Stomach (tissue), 8 donors: ENCODE measurements at regions not wholly inside any gene's neighbourhood (a gene's known extent, or its start where the extent isn't known, plus 50 kb on each side); places are given as distances from the start of the nearest gene placed in this dataset.

Experiments used
- DNase-seq, 2 donors: peaks; one replicate each; pipeline versions ENCODE4 v3.0.0 to v3.0.0-alpha.2; 2013 to 2019
- H3K27ac ChIP-seq, 5 donors: fragments of 200-600 bp in 4 of 5; sonication (generic) in 4 of 5; one replicate each; pipeline ENCODE4 v1.5.1; 2013 to 2019; ENCODE audit warnings: mild to moderate bottlenecking in 1 of 5, moderate library complexity in 1 of 5
- H3K27me3 ChIP-seq, 3 donors: fragments of 200-600 bp; sonication (generic); one replicate each; pipeline ENCODE4 v1.5.1; 2017 to 2019; ENCODE audit warnings: mixed run types in 1 of 3
- H3K36me3 ChIP-seq, 4 donors: fragments of 200-600 bp; sonication (generic); 1 replicate in 3 of 4; 2 replicates in 1 of 4; pipeline ENCODE4 v1.5.1; 2016 to 2019
- H3K4me1 ChIP-seq, 4 donors: fragments of 200-600 bp; sonication (generic); one replicate each; pipeline ENCODE4 v1.5.1; 2016 to 2019
- H3K4me3 ChIP-seq, 4 donors: fragments of 200-600 bp; sonication (generic) in 3 of 4; one replicate each; pipeline ENCODE4 v1.5.1; 2016 to 2019; ENCODE audit warnings: mild to moderate bottlenecking in 1 of 4
- H3K9me3 ChIP-seq, 4 donors: fragments of 200-600 bp; sonication (generic); one replicate each; pipeline ENCODE4 v1.5.1; 2016 to 2019
- EP300 ChIP-seq: sonication (generic); formaldehyde crosslinking; IDR thresholded peaks from one replicate; pipeline ENCODE4 v1.6.1; 2017; ENCODE audit warnings: antibody characterized with exemption
- POLR2A ChIP-seq, 4 donors: fragments of 450-650 bp; IDR thresholded peaks; one replicate each; pipeline ENCODE4 v1.6.1; 2016; ENCODE audit warnings: antibody characterized with exemption in 4 of 4, control low read depth in 2 of 4, mild to moderate bottlenecking in 1 of 4, moderate library complexity in 1 of 4
- POLR2AphosphoS5 ChIP-seq, 3 donors: sonication (generic); formaldehyde crosslinking; IDR thresholded peaks; one replicate each; pipeline ENCODE4 v1.6.1; 2016; ENCODE audit warnings: antibody characterized with exemption in 3 of 3
- WGBS, 5 donors: extraction: QIAGEN DNeasy Blood & Tissue Kit in 3 of 5; methylation state at CpG; one replicate each; pipeline versions ENCODE4 v1.1.5 to v1.1.7; 2013 to 2018; 5-methylcytosine and 5-hydroxymethylcytosine counted together
- intact Hi-C: fragments of 100-400 bp; cut with DNase I; formaldehyde crosslinking; loops from one replicate; pipeline ENCODE4 v1.15.1; 2023; ENCODE audit warnings: low total_unique reads
- TF ChIP-seq, protein P1 (sequence below), 7 experiments: fragments of 450-650 bp in 4 of 7; fragments of 200-600 bp in 3 of 7; sonication (generic) in 3 of 7; IDR thresholded peaks; one replicate each; pipeline ENCODE4 v1.5.1; 2016 to 2019; ENCODE audit warnings: antibody characterized with exemption in 7 of 7, control low read depth in 2 of 7, mild to moderate bottlenecking in 1 of 7
- donor health status: healthy with polysubstance abuse.
- donor health status: Bipolar disorder and iron deficiency.
- donor health status: healthy.

DNA sequence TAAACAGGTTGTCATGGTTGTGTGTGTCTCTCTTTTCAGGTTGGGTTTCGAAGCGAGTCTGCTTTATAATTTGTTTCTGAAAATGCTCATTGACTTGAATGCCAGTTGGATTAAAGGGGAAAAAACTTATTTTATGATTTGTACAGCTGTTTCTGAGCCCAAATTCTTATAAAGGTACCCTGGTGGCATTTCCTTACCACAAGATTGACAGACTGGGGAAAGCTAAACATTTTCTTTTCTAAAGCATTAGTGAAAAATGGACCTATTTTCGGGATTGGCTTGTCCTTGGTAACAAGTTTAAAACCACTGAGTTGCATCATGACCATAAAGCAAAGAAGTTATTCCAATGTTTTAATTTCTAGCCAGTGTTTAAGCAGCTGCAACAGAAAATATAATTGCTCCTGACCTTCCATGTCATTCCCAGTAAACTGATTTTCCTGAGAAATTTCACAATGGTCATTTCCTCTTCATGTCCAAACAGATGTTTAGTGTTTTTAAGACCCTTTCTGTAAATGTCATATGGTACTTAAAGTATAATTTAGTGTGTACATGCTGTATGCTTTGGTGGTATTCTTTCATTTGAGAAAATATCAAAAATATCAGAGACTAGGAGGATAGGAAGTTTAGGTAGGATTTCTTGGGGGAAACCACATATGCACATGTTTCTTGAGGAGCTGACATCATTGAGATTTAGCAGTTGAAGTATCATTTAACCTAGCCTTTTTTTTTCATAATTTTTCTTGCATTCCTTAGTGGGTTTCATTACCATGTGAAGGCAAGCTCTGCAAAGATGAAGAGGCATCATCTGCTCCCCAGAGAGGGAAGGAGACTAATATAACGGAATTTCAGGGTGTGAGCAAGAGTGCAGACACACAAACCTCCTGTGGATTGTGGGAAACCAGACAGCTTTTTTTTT, 667.1 kb upstream of the RGMB start:
- 61 to 82% (median 70%) methylated on average over 4 of the region's 4 CpGs for WGBS, 5 donors
- Histone ChIP-seq H3K9me3 (no peaks in the 10 kb centered on the region), H3K27me3 (no peaks in the 10 kb centered on the region), H3K27ac (no peak overlapping the region), H3K4me3 (no peak overlapping the region), H3K36me3 (no peaks in the 10 kb centered on the region), H3K4me1 (no peaks in the 10 kb centered on the region)
- TF ChIP-seq POLR2A (IDR thresholded peaks at IDR 0.05) (no peak), POLR2AphosphoS5 (IDR thresholded peaks at IDR 0.05) (no peak), EP300 (no peak)
- TF ChIP-seq, protein P1, sequence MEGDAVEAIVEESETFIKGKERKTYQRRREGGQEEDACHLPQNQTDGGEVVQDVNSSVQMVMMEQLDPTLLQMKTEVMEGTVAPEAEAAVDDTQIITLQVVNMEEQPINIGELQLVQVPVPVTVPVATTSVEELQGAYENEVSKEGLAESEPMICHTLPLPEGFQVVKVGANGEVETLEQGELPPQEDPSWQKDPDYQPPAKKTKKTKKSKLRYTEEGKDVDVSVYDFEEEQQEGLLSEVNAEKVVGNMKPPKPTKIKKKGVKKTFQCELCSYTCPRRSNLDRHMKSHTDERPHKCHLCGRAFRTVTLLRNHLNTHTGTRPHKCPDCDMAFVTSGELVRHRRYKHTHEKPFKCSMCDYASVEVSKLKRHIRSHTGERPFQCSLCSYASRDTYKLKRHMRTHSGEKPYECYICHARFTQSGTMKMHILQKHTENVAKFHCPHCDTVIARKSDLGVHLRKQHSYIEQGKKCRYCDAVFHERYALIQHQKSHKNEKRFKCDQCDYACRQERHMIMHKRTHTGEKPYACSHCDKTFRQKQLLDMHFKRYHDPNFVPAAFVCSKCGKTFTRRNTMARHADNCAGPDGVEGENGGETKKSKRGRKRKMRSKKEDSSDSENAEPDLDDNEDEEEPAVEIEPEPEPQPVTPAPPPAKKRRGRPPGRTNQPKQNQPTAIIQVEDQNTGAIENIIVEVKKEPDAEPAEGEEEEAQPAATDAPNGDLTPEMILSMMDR (IDR thresholded peaks at IDR 0.05), result no peak
- no peak for DNase-seq
- intact Hi-C loops, result no loop called here

DNA sequence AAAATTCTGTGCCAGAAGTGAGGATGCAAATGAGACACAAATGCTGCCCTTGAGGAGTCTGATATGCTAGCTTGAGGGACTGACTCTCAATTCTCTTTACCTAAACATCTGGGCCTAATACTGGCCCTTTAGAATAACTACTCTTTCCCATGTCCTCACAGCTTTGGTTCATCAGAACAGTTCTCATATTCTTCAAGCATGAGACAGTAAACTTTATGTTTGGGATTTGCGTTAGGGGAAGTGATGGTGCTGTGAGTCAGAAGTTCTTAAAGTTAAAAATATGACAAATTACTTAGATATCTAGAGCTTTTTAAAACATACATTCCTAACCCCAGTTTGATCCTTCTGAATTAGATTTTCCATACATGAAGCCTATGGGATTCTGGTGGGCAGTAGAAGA, 665.0 kb upstream of the RGMB start:
- Histone ChIP-seq H3K4me1 (no peaks in the 10 kb centered on the region), H3K9me3 (peaks cover 0 to 1% (median 0%) of the 10 kb centered on the region in 4 donors), H3K27me3 (no peaks in the 10 kb centered on the region), H3K36me3 (no peaks in the 10 kb centered on the region), H3K4me3 (no peak overlapping the region), H3K27ac (no peak overlapping the region)
- WGBS, 5 donors, result 71 to 93% (median 81%) methylated on average over 1 of the region's 1 CpG
- intact Hi-C loops, result no loop called here
- TF ChIP-seq POLR2A (IDR thresholded peaks at IDR 0.05), result no peak
- no peak for TF ChIP-seq EP300
- TF ChIP-seq, protein P1 (IDR thresholded peaks at IDR 0.05), result no peak
- TF ChIP-seq POLR2AphosphoS5 (IDR thresholded peaks at IDR 0.05), result no peak
- no peak for DNase-seq

DNA sequence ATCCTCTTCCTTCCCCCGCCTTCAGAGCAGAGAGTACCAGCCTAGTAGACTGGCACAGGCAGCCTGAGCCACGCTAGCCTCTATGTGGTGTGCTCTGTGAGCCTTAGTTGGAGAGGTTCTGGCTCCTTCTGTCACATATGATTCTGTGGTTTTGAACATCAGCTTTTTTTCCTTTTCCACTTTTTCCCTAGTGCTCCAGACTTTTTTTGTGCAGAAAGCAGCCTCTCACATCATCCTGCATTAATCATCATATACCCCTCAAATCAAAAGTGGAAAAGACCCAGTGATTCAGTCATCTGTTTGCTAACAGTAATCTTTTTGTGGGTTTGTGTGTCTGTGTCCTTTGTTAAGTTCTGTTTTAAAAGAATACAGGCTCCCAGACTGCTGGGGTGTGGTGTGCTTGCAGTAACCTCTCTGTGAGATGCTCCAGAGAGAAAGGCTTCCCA, 663.9 kb upstream of the RGMB start:
- Histone ChIP-seq H3K4me1 (no peaks in the 10 kb centered on the region), H3K9me3 (peaks cover 0 to 3% (median 0%) of the 10 kb centered on the region in 4 donors), H3K27me3 (no peaks in the 10 kb centered on the region), H3K27ac (no peak overlapping the region), H3K4me3 (no peak overlapping the region), H3K36me3 (no peaks in the 10 kb centered on the region)
- intact Hi-C loops, result no loop called here
- no peak for TF ChIP-seq POLR2AphosphoS5 (IDR thresholded peaks at IDR 0.05)
- peak in 1 of 2 donors; percentile 16 for DNase-seq
- 72 to 95% (median 83%) methylated on average over 2 of the region's 2 CpGs for WGBS, 5 donors

DNA sequence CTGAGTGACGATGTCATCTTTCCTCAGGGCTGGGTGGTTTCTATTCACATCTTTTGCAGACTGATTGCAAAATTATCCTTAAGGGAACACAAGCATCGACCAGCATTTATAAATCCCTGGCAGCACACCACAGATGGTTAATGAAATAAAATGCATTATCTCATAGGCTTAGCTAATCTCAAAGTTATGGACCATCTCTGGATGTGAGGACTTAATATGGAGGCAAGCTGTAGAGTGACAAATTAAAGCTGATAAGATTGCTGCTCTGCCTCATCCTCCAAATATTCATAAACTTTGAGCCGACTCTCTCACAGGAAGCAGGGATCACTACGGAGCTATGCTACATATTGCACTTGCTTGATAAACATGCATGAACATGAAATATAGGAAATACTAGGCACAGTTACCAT, 663.2 kb upstream of the RGMB start:
- intact Hi-C loops, result no loop called here
- no peaks in the 10 kb centered on the region for H3K4me1 ChIP-seq
- DNase-seq, result peak in 1 of 2 donors; percentile 44
- H3K27me3 ChIP-seq, result no peaks in the 10 kb centered on the region
- peaks cover 0 to 3% (median 0%) of the 10 kb centered on the region in 4 donors for H3K9me3 ChIP-seq
- WGBS, 5 donors, result 51 to 67% (median 60%) methylated on average over 4 of the region's 4 CpGs
- no peaks in the 10 kb centered on the region for H3K36me3 ChIP-seq
- H3K4me3 ChIP-seq, result no peak overlapping the region
- TF ChIP-seq EP300 (no peak), POLR2AphosphoS5 (IDR thresholded peaks at IDR 0.05) (no peak)
- H3K27ac ChIP-seq, result no peak overlapping the region

DNA sequence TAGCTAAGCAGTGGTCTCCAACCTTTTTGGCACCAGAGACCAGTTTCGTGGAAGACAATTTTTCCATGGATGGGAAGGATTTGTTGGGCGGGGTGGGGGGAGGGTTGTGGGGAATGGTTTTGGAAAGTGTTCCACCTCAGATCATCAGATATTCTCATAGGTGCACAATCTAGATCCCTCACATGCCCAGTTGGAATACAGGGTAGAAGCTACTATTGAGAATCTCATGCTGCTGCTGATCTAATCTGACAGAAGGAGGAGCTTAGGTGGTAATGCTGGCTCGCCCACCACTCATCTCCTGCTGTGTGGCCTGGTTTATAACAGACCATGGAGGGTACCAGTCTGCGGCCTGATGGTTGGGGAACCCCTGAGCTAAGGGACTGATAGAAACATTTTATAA, 662.7 kb upstream of the RGMB start:
- Histone ChIP-seq H3K27ac (no peak overlapping the region), H3K4me3 (no peak overlapping the region), H3K27me3 (no peaks in the 10 kb centered on the region), H3K4me1 (no peaks in the 10 kb centered on the region), H3K36me3 (no peaks in the 10 kb centered on the region), H3K9me3 (peaks cover 0 to 3% (median 0%) of the 10 kb centered on the region in 4 donors)
- WGBS, 5 donors, result 67 to 92% (median 75%) methylated on average over 4 of the region's 4 CpGs
- intact Hi-C loops, result no loop called here
- DNase-seq, result no peak
- TF ChIP-seq POLR2AphosphoS5 (IDR thresholded peaks at IDR 0.05), result no peak
- no peak for TF ChIP-seq POLR2A (IDR thresholded peaks at IDR 0.05)
- no peak for TF ChIP-seq EP300
- TF ChIP-seq, protein P1 (IDR thresholded peaks at IDR 0.05), result no peak
